ELR (cell line): ENCODE measurements at regions not wholly inside any gene's neighbourhood (a gene's known extent, or its start where the extent isn't known, plus 50 kb on each side); places are given as distances from the start of the nearest gene placed in this dataset.
A peak's percentile ranks its signal among the peaks of the same experiment; 100 is the strongest.

ENCODE experiments used
- DNase-seq: peaks from one replicate; pipeline ENCODE4 v3.0.0-alpha.2; 2015; ENCODE audit warnings: low read depth

- no peak for DNase-seq
Observed at GRCh38 chr1:22245726-22246125, 102.8 kb upstream of the WNT4 start.

- no peak for DNase-seq
Observed at GRCh38 chr1:22246755-22247480, 104.0 kb upstream of the WNT4 start.

- DNase-seq = no peak
Observed at GRCh38 chr1:22247527-22248245, 104.8 kb upstream of the WNT4 start.

- DNase-seq = no peak
Observed at GRCh38 chr1:22248746-22249145, 105.8 kb upstream of the WNT4 start.

GRCh38 chr1:22249928-22250680 lies 107.2 kb upstream of the WNT4 start:
- no peak for DNase-seq

- peak; percentile 28 for DNase-seq
Observed at GRCh38 chr1:22250724-22251123, 107.8 kb upstream of the WNT4 start.

GRCh38 chr1:22252251-22252650 lies 109.4 kb upstream of the WNT4 start:
- DNase-seq = no peak

GRCh38 chr1:22253012-22253790 lies 110.3 kb upstream of the WNT4 start:
- DNase-seq = no peak

- no peak for DNase-seq
Observed at GRCh38 chr1:22254756-22255155, 111.9 kb upstream of the WNT4 start.

GRCh38 chr1:22255341-22256212 lies 112.7 kb upstream of the WNT4 start:
- no peak for DNase-seq

- no peak for DNase-seq
Observed at GRCh38 chr1:22256213-22256512, 113.3 kb upstream of the WNT4 start.

GRCh38 chr1:22257290-22258275 lies 114.7 kb upstream of the WNT4 start:
- DNase-seq = no peak

GRCh38 chr1:22258698-22259097 lies 115.8 kb upstream of the WNT4 start:
- no peak for DNase-seq

GRCh38 chr1:22259551-22260282 lies 116.8 kb upstream of the WNT4 start:
- no peak for DNase-seq

- DNase-seq = no peak
Observed at GRCh38 chr1:22260860-22261432, 118.0 kb upstream of the WNT4 start.

GRCh38 chr1:22261580-22261979 lies 118.7 kb upstream of the WNT4 start:
- no peak for DNase-seq

- DNase-seq = no peak
Observed at GRCh38 chr1:22262583-22262982, 119.7 kb upstream of the WNT4 start.

- no peak for DNase-seq
Observed at GRCh38 chr1:22263359-22263758, 120.5 kb upstream of the WNT4 start.
